ENCODE measurements at regions not wholly inside any gene's neighbourhood (a gene's known extent, or its start where the extent isn't known, plus 50 kb on each side); places are given as distances from the start of the nearest gene placed in this dataset.
"Not testable (repeated sequence)": the region's sequence is repeated elsewhere in the genome, so short reads cannot be mapped to it uniquely, and the experiment has no call there.

DNA sequence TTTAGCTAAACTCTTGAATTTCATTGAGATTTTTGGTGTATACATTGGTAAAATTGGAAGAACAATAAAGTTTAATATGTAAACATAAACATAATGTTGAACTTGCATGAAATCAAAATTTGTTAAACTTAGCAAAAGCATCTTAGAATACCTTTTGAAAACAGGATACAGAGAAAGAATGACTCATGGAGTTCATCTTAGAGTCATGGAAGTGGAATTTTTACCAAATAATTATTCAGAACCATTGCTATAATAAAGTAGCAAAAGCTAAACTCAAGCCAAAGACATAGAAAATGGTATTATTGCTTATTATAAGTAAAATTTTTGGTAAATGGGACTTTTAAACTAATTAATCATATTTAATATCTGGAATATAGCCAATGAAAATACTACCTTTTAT is 841.6 kb upstream of the SLC39A10 start:
- Histone ChIP-seq H3K27me3 (ENCODE audit: control insufficient read depth, insufficient read depth, low read length) (no peaks in the 10 kb centered on the region), H3K36me3 (ENCODE audit: control insufficient read depth, insufficient read depth, low read length) (no peaks in the 10 kb centered on the region), H3K4me3 (ENCODE audit: low read depth, low read length) (no peak overlapping the region), H3K4me1 (ENCODE audit: control insufficient read depth, insufficient read depth, low read length) (no peaks in the 10 kb centered on the region), H3K9me3 (ENCODE audit: control insufficient read depth, insufficient read depth, low read length) (peaks cover 3% of the 10 kb centered on the region), H3K27ac (ENCODE audit: low read depth, low read length) (no peak overlapping the region)
- DNase-seq (ENCODE audit: low read depth in 4 of 6, low spot score in 6 of 6) = no peak

DNA sequence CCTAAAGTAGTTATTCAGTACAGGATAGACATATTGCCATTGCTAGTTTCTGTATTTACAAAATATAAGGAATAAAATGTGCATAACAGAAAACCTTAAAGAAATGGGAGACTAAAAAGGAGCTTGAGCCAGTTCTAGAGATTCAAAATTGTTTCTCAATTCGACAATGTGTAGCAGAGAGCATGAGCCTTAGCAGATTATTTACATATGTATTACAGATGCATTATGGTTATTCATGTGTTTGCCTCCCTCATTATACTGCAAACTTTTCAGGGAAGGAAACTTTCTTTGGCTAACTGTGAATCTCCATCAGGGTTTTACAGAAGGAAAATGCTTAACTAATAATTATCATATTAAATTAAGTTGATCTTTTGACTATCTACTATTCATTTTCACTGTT is 854.4 kb upstream of the SLC39A10 start:
- H3K27ac ChIP-seq (ENCODE audit: low read depth, low read length) = no peak overlapping the region
- H3K4me3 ChIP-seq (ENCODE audit: low read depth, low read length) = no peak overlapping the region
- peaks cover under 1% of the 10 kb centered on the region for H3K9me3 ChIP-seq (ENCODE audit: control insufficient read depth, insufficient read depth, low read length)
- no CpG with 5 or more reads among the region's 1 CpG for WGBS (ENCODE audit: insufficient coverage)
- DNase-seq (ENCODE audit: low read depth in 4 of 6, low spot score in 6 of 6) = peak in 1 of 6 donors; percentile 13
- no peaks in the 10 kb centered on the region for H3K4me1 ChIP-seq (ENCODE audit: control insufficient read depth, insufficient read depth, low read length)
- no peaks in the 10 kb centered on the region for H3K27me3 ChIP-seq (ENCODE audit: control insufficient read depth, insufficient read depth, low read length)
- no peaks in the 10 kb centered on the region for H3K36me3 ChIP-seq (ENCODE audit: control insufficient read depth, insufficient read depth, low read length)

DNA sequence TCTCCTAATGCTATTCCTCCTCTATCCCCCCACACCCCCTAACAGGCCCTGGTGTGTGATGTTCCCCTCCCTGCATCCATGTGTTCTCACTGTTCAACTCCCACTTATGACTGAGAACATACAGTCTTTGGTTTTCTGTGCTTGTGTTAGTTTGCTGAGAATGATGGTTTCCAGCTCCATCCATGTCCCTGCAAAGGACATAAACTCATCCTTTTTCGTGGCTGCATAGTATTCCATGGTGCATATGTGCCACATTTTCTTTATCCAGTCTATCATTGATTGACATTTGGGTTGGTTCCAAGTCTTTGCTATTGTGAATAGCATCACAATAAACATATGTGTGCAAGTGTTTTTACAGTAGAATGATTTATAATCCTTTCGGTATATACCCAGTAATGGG is 870.0 kb upstream of the SLC39A10 start:
- H3K27ac ChIP-seq (ENCODE audit: low read depth, low read length); H3K9me3 ChIP-seq (ENCODE audit: control insufficient read depth, insufficient read depth, low read length); DNase-seq (ENCODE audit: low read depth in 4 of 6, low spot score in 6 of 6); H3K36me3 ChIP-seq (ENCODE audit: control insufficient read depth, insufficient read depth, low read length); H3K4me1 ChIP-seq (ENCODE audit: control insufficient read depth, insufficient read depth, low read length); H3K27me3 ChIP-seq (ENCODE audit: control insufficient read depth, insufficient read depth, low read length); H3K4me3 ChIP-seq (ENCODE audit: low read depth, low read length): not testable (repeated sequence)
- WGBS (ENCODE audit: insufficient coverage) = no CpG with 5 or more reads among the region's 2 CpGs

DNA sequence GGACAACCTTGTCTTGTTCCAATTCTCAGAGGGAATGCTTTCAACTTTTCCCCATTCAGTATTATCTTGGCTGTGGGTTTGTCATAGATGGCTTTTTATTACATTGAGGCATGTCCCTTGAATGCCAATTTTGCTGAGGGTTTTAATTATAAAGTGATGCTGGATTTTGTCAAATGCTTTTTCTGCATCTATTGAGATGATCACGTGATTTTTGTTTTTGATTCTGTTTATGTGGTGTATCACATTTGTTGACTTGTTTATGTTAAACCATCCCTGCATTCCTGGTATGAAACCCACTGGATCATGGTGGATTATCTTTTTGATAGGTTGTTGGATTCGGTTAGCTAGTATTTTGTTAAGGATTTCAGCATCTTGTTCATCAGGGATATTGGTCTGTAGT is 885.6 kb upstream of the SLC39A10 start:
- not testable (repeated sequence) for H3K36me3 ChIP-seq (ENCODE audit: control insufficient read depth, insufficient read depth, low read length); H3K4me1 ChIP-seq (ENCODE audit: control insufficient read depth, insufficient read depth, low read length); DNase-seq (ENCODE audit: low read depth in 4 of 6, low spot score in 6 of 6); H3K27me3 ChIP-seq (ENCODE audit: control insufficient read depth, insufficient read depth, low read length); H3K4me3 ChIP-seq (ENCODE audit: low read depth, low read length); H3K27ac ChIP-seq (ENCODE audit: low read depth, low read length); H3K9me3 ChIP-seq (ENCODE audit: control insufficient read depth, insufficient read depth, low read length)
- 80% methylated on average over 2 of the region's 2 CpGs for WGBS (ENCODE audit: insufficient coverage)

DNA sequence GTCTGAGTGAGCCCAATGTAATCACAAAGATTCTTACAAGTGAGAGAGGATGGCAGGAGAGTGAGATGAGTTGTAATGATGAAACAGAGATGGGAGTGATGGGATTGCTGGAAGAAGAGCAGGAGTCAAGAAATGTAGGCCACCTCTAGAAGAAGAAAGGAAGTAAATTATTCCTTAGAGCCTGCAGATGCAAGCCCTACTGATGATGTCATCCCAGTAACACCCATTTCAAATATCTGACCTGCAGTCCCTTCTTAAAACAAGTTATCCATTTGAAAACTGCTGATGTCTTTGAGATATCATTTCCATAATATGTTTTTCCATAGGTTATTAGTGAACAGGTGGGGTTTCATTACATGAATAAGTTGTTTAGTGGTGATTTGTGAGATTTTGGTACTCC is 888.0 kb upstream of the SLC39A10 start:
- Histone ChIP-seq H3K36me3 (ENCODE audit: control insufficient read depth, insufficient read depth, low read length) (no peaks in the 10 kb centered on the region), H3K4me3 (ENCODE audit: low read depth, low read length) (no peak overlapping the region), H3K27ac (ENCODE audit: low read depth, low read length) (no peak overlapping the region), H3K27me3 (ENCODE audit: control insufficient read depth, insufficient read depth, low read length) (no peaks in the 10 kb centered on the region), H3K9me3 (ENCODE audit: control insufficient read depth, insufficient read depth, low read length) (no peaks in the 10 kb centered on the region), H3K4me1 (ENCODE audit: control insufficient read depth, insufficient read depth, low read length) (no peaks in the 10 kb centered on the region)
- DNase-seq (ENCODE audit: low read depth in 4 of 6, low spot score in 6 of 6) = no peak

DNA sequence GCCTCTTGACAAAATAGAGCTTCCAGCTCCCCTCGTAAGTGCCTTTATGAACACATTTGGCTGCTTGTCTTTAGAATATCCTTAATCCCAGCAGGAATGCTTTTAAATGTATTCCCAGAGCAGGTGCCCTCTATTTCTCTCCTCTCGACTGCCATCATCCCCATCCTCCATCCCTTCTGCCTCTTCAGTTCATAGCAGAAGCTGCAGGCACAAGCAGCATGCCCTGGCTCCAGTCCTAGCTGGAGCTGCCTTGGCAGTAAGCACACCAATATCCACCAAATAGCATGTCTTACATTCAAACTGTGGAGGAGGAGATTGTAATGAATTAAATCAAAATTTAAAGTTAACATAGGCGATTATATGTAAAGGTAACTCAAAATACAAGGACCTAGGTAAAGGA is 891.3 kb upstream of the SLC39A10 start:
- H3K4me3 ChIP-seq (ENCODE audit: low read depth, low read length) = no peak overlapping the region
- peak in 2 of 6 donors; percentile 48 to 83 for DNase-seq (ENCODE audit: low read depth in 4 of 6, low spot score in 6 of 6)

DNA sequence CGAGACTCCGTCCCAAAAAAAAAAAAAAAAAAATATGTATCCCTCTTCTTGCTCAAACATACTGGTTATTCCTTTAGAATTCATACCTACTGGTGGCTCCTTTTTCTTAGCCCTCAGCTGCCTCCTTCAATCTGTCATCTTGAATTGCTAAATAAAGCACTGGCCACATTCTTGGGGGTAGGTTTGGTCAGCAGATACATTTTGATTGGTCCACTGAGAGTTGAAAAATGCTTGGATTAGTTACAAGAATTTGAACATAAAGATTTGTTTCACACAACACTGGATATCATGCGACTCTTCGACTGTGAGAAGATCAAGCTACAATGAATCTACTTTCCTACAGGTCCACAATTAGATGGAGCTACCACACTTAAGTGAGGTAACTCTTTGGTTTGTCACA is 906.1 kb upstream of the SLC39A10 start:
- Histone ChIP-seq H3K9me3 (ENCODE audit: control insufficient read depth, insufficient read depth, low read length) (no peaks in the 10 kb centered on the region), H3K27me3 (ENCODE audit: control insufficient read depth, insufficient read depth, low read length) (no peaks in the 10 kb centered on the region), H3K36me3 (ENCODE audit: control insufficient read depth, insufficient read depth, low read length) (no peaks in the 10 kb centered on the region), H3K4me1 (ENCODE audit: control insufficient read depth, insufficient read depth, low read length) (no peaks in the 10 kb centered on the region), H3K27ac (ENCODE audit: low read depth, low read length) (no peak overlapping the region), H3K4me3 (ENCODE audit: low read depth, low read length) (no peak overlapping the region)
- no peak for DNase-seq (ENCODE audit: low read depth in 4 of 6, low spot score in 6 of 6)
- WGBS (ENCODE audit: insufficient coverage) = 100% methylated on average over 2 of the region's 4 CpGs

More for the DNA sequence above, 891.3 kb upstream of the SLC39A10 start:
- no peaks in the 10 kb centered on the region for H3K9me3 ChIP-seq (ENCODE audit: control insufficient read depth, insufficient read depth, low read length)
- no peak overlapping the region for H3K27ac ChIP-seq (ENCODE audit: low read depth, low read length)
- no peaks in the 10 kb centered on the region for H3K4me1 ChIP-seq (ENCODE audit: control insufficient read depth, insufficient read depth, low read length)
- no peaks in the 10 kb centered on the region for H3K27me3 ChIP-seq (ENCODE audit: control insufficient read depth, insufficient read depth, low read length)
- no peaks in the 10 kb centered on the region for H3K36me3 ChIP-seq (ENCODE audit: control insufficient read depth, insufficient read depth, low read length)
- WGBS (ENCODE audit: insufficient coverage) = 56% methylated on average over 2 of the region's 3 CpGs

DNA sequence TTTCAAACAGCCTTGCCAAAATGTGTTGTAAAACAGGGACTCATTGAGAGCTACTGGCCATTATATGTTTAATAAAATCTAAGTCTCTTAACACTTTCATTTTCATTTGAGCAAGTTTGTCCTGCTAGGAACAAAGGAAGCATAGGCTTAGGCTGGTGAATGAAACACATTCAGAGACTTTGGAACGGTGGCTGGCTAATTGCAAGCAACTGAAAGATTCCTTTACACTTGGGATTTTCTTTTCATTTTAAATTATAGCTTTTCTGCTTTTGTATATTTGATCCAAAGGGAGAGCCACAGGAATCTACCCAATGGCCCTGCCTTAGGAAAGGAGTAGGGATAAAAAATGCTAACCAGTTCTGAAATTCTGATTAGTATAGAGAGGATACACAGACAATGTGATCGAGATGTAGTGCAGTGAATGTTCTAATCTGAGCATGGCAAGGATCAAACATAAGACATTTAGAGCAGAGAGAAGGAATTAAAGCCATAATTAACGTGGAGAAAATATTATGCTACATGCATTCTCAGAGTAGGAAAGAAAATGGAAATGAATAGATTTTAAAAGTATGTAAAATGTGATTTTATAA is 911.4 kb upstream of the SLC39A10 start:
- Histone ChIP-seq H3K27me3 (ENCODE audit: control insufficient read depth, insufficient read depth, low read length) (no peaks in the 10 kb centered on the region), H3K4me3 (ENCODE audit: low read depth, low read length) (no peak overlapping the region), H3K9me3 (ENCODE audit: control insufficient read depth, insufficient read depth, low read length) (no peaks in the 10 kb centered on the region), H3K27ac (ENCODE audit: low read depth, low read length) (no peak overlapping the region), H3K36me3 (ENCODE audit: control insufficient read depth, insufficient read depth, low read length) (no peaks in the 10 kb centered on the region), H3K4me1 (ENCODE audit: control insufficient read depth, insufficient read depth, low read length) (no peaks in the 10 kb centered on the region)
- WGBS (ENCODE audit: insufficient coverage) = 56% methylated on average over 1 of the region's 3 CpGs
- peak in 2 of 6 donors; percentile 28 to 34 for DNase-seq (ENCODE audit: low read depth in 4 of 6, low spot score in 6 of 6)

DNA sequence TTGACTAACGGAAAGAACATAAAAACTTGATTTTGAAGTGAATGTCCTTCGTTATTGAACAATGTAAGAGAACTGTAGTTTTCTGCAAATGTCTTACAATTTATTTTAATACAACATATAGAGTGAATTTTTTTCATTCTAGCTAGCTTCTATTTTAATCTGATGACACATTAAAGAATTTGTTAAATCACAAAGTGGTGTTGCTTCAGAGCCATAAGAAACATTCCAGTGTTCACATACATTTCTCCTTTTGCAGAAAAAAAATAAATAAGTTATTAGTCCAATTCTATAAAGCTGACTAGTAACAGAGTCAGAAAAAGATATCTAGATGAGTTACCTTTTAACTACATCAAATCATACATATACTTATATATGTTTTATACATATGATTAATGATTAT is 914.3 kb upstream of the SLC39A10 start:
- DNase-seq (ENCODE audit: low read depth in 4 of 6, low spot score in 6 of 6) = no peak
- no CpG with 5 or more reads among the region's 2 CpGs for WGBS (ENCODE audit: insufficient coverage)

DNA sequence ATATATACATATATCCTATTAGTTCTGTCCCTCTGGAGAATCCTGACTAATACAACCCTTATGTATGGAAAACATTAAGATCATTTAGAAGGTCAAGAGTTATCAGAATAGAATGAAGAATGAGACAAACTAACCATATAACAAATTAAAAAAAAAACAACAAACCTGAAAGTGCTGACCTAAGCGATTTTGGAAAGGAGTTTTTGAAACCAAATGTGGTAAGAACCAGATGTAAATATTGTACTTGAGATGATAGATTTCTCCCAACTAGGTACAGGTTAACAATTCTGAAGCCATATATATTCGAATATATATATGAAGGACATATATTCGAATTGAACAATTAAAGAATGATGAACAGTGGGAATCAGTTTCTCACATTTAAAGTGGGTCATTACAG is 917.8 kb upstream of the SLC39A10 start:
- Histone ChIP-seq H3K4me3 (ENCODE audit: low read depth, low read length) (no peak overlapping the region), H3K27me3 (ENCODE audit: control insufficient read depth, insufficient read depth, low read length) (no peaks in the 10 kb centered on the region), H3K27ac (ENCODE audit: low read depth, low read length) (no peak overlapping the region), H3K4me1 (ENCODE audit: control insufficient read depth, insufficient read depth, low read length) (no peaks in the 10 kb centered on the region), H3K36me3 (ENCODE audit: control insufficient read depth, insufficient read depth, low read length) (no peaks in the 10 kb centered on the region), H3K9me3 (ENCODE audit: control insufficient read depth, insufficient read depth, low read length) (no peaks in the 10 kb centered on the region)
- DNase-seq (ENCODE audit: low read depth in 4 of 6, low spot score in 6 of 6) = no peak
- WGBS (ENCODE audit: insufficient coverage) = no CpG with 5 or more reads among the region's 3 CpGs

More for the DNA sequence above, 914.3 kb upstream of the SLC39A10 start:
- Histone ChIP-seq H3K4me3 (ENCODE audit: low read depth, low read length) (no peak overlapping the region), H3K36me3 (ENCODE audit: control insufficient read depth, insufficient read depth, low read length) (no peaks in the 10 kb centered on the region), H3K4me1 (ENCODE audit: control insufficient read depth, insufficient read depth, low read length) (no peaks in the 10 kb centered on the region), H3K27ac (ENCODE audit: low read depth, low read length) (no peak overlapping the region), H3K27me3 (ENCODE audit: control insufficient read depth, insufficient read depth, low read length) (no peaks in the 10 kb centered on the region), H3K9me3 (ENCODE audit: control insufficient read depth, insufficient read depth, low read length) (no peaks in the 10 kb centered on the region)

All from spinal cord (tissue), 9 donors.